PC-3 (cell line): ENCODE measurements at regions not wholly inside any gene's neighbourhood (a gene's known extent, or its start where the extent isn't known, plus 50 kb on each side); places are given as distances from the start of the nearest gene placed in this dataset.

Experiments used
- ATAC-seq: fragments of 200-7000 bp; cut with Tn5 transposase; 2 replicates; pipeline ENCODE4 v1.9.1; 2020; ENCODE audit warnings: mild to moderate bottlenecking, moderate library complexity
- BruUV-seq: library from RNA; stranded (reverse); fragments of 400-500 nt; replicated peaks from 2 replicates; lab custom pipeline; 2021; lab: Mats Ljungman, UMichigan
- CTCF ChIA-PET: fragments of 300-600 bp; sonication (Branson Sonifier 250); formaldehyde crosslinking; loops from one replicate; lab custom pipeline; 2022; ENCODE audit warnings: antibody characterized with exemption; lab: Charles Lee
- POLR2A ChIA-PET: fragments of 300-600 bp; sonication (Branson Sonifier 250); formaldehyde crosslinking; loops from one replicate; lab custom pipeline; 2022; ENCODE audit warnings: antibody characterized with exemption; ENCODE audit not compliant: unreplicated experiment; lab: Charles Lee
- DNase-seq: peaks from one replicate; pipeline ENCODE4 v3.0.0-alpha.2; 2015
- H2AFZ ChIP-seq: fragments of 300-600 bp; sonication (generic); 2 replicates; pipeline ENCODE4 v1.6.0; 2016; ENCODE audit warnings: antibody characterized with exemption, low read length
- H3F3A ChIP-seq: fragments of 300-600 bp; sonication (generic); one replicate; pipeline ENCODE4 v1.6.0; 2017; ENCODE audit warnings: antibody characterized with exemption, low read length, control low read depth, mild to moderate bottlenecking; ENCODE audit not compliant: unreplicated experiment
- H3K27ac ChIP-seq: fragments of 300-600 bp; sonication (generic); 2 replicates; pipeline ENCODE4 v1.5.1; 2016; ENCODE audit warnings: mild to moderate bottlenecking, low read length
- H3K27me3 ChIP-seq: fragments of 300-600 bp; sonication (generic); 2 replicates; pipeline ENCODE4 v1.6.1; 2016; ENCODE audit warnings: low read length, mixed read lengths
- H3K36me3 ChIP-seq: fragments of 300-600 bp; sonication (generic); 2 replicates; pipeline ENCODE4 v1.6.1; 2016; ENCODE audit warnings: low read depth, mixed run types, low read length, mixed read lengths
- H3K4me1 ChIP-seq: fragments of 300-600 bp; sonication (generic); 2 replicates; pipeline ENCODE4 v1.5.1; 2016; ENCODE audit warnings: low read length; ENCODE audit not compliant: insufficient read depth
- H3K4me2 ChIP-seq: fragments of 300-600 bp; sonication (generic); 2 replicates; pipeline ENCODE4 v1.6.0; 2016; ENCODE audit warnings: low read length
- H3K4me3 ChIP-seq: fragments of 300-600 bp; sonication (generic); 2 replicates; pipeline ENCODE4 v1.5.1; 2016; ENCODE audit warnings: mild to moderate bottlenecking, low read length, mixed read lengths
- H3K79me2 ChIP-seq: fragments of 300-600 bp; sonication (generic); 2 replicates; pipeline ENCODE4 v1.6.1; 2017; ENCODE audit warnings: low read length, mixed read lengths
- H3K9ac ChIP-seq: fragments of 300-600 bp; sonication (generic); 2 replicates; pipeline ENCODE4 v1.6.0; 2016; ENCODE audit warnings: mild to moderate bottlenecking, low read length
- H3K9me2 ChIP-seq: fragments of 300-600 bp; sonication (generic); replicated peaks from 2 replicates; pipeline ENCODE4 v1.6.1; 2016; ENCODE audit warnings: mixed run types, low read length, mixed read lengths
- H3K9me3 ChIP-seq: fragments of 300-600 bp; sonication (generic); 2 replicates; pipeline ENCODE4 v1.6.1; 2016; ENCODE audit warnings: low read length, mixed read lengths
- H4K20me1 ChIP-seq: fragments of 300-600 bp; sonication (generic); 2 replicates; pipeline ENCODE4 v1.6.1; 2016; ENCODE audit warnings: low read length, mixed read lengths
- EZH2 ChIP-seq: fragments of 300-600 bp; sonication (generic); IDR thresholded peaks from one replicate; pipeline ENCODE4 v1.6.1; 2017; ENCODE audit warnings: antibody characterized with exemption, mild to moderate bottlenecking, low read length; ENCODE audit not compliant: unreplicated experiment
- EZH2phosphoT487 ChIP-seq: fragments of 300-600 bp; sonication (generic); IDR thresholded peaks from 2 replicates; pipeline ENCODE4 v1.6.1; 2018; ENCODE audit warnings: mild to moderate bottlenecking, antibody characterized with exemption, low read length, borderline replicate concordance
- intact Hi-C: fragments of 100-400 bp; cut with micrococcal nuclease; formaldehyde crosslinking; loops from 2 replicates; pipeline ENCODE4 v1.9.0; 2023
- TF ChIP-seq, protein P1 (sequence below): fragments of 300-600 bp; sonication (generic); conservative IDR thresholded peaks from 2 replicates; pipeline ENCODE4 v1.5.1; 2017; ENCODE audit warnings: antibody characterized with exemption, low read depth, mild to moderate bottlenecking, low read length

DNA sequence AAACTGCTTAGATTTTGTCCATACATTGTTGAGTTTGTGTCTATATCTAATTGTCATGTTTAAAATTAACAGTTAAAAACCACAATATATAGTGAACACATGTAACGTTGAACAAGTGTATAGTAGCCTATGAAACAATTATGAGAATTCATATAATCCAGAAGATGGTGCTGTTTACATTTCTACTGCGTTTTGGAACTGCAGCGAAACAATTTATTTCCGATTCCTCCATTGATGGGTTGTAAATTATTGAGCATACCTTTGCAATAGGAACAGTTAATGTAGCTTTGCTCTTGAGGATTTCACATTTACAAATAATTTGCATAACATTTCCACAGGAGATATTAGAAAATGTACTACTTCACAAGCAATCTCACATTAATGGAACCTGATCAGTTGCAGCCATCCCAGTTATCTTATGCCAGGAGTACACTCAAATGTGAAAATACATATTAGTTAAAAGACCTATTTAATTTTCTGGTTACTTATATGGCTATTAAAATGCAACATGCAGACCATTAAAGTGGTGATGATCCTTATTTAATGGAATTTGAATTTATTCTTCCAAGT lies 411.8 kb downstream of the CDH10 start:
- H3K27me3 ChIP-seq = no peaks in the 10 kb centered on the region
- no peaks in the 10 kb centered on the region for H3K4me1 ChIP-seq
- H3K9me3 ChIP-seq = no peaks in the 10 kb centered on the region
- H3K4me3 ChIP-seq = no peak overlapping the region
- H3F3A ChIP-seq = no peaks in the 10 kb centered on the region
- POLR2A ChIA-PET = no interaction called here
- H3K4me2 ChIP-seq = no peak overlapping the region
- intact Hi-C loops = loop anchor here (1.0 to 5.0 kb wide), 3 partner anchors 214 to 409 kb away; no protein-coding TSS in a partner anchor
- CTCF ChIA-PET = no interaction called here
- H4K20me1 ChIP-seq = no peaks in the 10 kb centered on the region
- no peak for TF ChIP-seq EZH2
- TF ChIP-seq, protein P1, sequence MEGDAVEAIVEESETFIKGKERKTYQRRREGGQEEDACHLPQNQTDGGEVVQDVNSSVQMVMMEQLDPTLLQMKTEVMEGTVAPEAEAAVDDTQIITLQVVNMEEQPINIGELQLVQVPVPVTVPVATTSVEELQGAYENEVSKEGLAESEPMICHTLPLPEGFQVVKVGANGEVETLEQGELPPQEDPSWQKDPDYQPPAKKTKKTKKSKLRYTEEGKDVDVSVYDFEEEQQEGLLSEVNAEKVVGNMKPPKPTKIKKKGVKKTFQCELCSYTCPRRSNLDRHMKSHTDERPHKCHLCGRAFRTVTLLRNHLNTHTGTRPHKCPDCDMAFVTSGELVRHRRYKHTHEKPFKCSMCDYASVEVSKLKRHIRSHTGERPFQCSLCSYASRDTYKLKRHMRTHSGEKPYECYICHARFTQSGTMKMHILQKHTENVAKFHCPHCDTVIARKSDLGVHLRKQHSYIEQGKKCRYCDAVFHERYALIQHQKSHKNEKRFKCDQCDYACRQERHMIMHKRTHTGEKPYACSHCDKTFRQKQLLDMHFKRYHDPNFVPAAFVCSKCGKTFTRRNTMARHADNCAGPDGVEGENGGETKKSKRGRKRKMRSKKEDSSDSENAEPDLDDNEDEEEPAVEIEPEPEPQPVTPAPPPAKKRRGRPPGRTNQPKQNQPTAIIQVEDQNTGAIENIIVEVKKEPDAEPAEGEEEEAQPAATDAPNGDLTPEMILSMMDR = peak; percentile 72
- H3K79me2 ChIP-seq = no peaks in the 10 kb centered on the region
- no peak overlapping the region for H3K27ac ChIP-seq
- no peak; the same call in 1 of the 2 replicates for ATAC-seq
- H3K9ac ChIP-seq = no peak overlapping the region
- no peaks in the 10 kb centered on the region for H3K9me2 ChIP-seq
- DNase-seq = peak; percentile 39
- H3K36me3 ChIP-seq = no peaks in the 10 kb centered on the region
- no TSS peak for BruUV-seq
- H2AFZ ChIP-seq = no peak overlapping the region

DNA sequence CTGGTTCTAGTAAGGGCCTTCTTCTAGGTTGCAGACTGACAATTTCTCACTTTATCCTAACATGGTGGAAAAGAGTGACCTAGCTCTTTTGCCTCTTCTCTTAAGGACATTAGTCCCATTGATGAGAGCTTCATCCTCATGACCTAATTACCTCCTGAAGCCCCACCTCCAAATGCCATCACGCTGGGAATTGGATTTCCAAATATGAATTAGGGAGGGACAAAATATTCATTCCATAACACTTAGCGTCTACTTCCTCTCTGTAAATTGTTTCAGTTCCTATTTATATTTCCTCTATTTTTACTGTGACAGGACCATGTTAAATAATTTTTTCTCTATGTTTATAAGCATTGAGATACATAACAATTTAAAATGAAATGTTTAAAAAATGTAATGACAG lies 408.8 kb downstream of the CDH10 start:
- ChIA-PET POLR2A (no interaction called here), CTCF (no interaction called here)
- BruUV-seq = no TSS peak
- Histone ChIP-seq H3K4me1 (no peaks in the 10 kb centered on the region), H3F3A (no peaks in the 10 kb centered on the region), H3K9ac (no peak overlapping the region), H3K4me2 (no peak overlapping the region), H2AFZ (no peak overlapping the region), H3K79me2 (no peaks in the 10 kb centered on the region), H3K27ac (no peak overlapping the region), H3K9me2 (no peaks in the 10 kb centered on the region), H3K9me3 (no peaks in the 10 kb centered on the region), H3K36me3 (no peaks in the 10 kb centered on the region), H4K20me1 (no peaks in the 10 kb centered on the region), H3K27me3 (no peaks in the 10 kb centered on the region), H3K4me3 (no peak overlapping the region)
- intact Hi-C loops = no loop called here
- DNase-seq (no peak), ATAC-seq (no peak)
- TF ChIP-seq EZH2phosphoT487 = no peak
- no peak for TF ChIP-seq EZH2
- TF ChIP-seq, protein P1 = no peak

DNA sequence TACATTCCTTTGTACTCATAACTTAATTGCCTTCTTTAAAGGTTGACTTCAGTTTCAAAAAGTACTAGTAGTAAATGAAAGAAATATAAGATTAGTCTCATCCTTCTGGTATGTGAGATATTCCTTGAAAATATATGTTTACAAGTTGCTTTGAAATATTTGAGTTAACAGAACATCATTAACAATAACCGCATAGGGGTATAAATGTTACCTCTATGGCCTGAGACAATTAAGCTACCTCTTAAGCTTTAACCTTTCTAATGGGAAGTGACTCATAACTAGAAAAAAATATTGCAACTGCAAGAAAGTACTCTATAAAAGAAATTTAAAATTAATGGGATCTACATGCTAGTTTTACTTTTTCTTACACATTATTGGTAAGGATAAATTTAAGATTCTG lies 399.0 kb downstream of the CDH10 start:
- Histone ChIP-seq H3K79me2 (no peaks in the 10 kb centered on the region), H3K36me3 (no peaks in the 10 kb centered on the region), H4K20me1 (no peaks in the 10 kb centered on the region), H2AFZ (no peak overlapping the region), H3K4me1 (peaks cover 19% of the 10 kb centered on the region), H3F3A (no peaks in the 10 kb centered on the region), H3K9ac (no peak overlapping the region), H3K4me3 (no peak overlapping the region), H3K4me2 (0 out of 2 replicates have a peak overlapping the region, but pooled peaks have one; percentile 2), H3K9me2 (no peaks in the 10 kb centered on the region), H3K9me3 (no peaks in the 10 kb centered on the region), H3K27ac (no peak overlapping the region), H3K27me3 (no peaks in the 10 kb centered on the region)
- TF ChIP-seq EZH2phosphoT487 (no peak), EZH2 (no peak)
- TF ChIP-seq, protein P1 = no peak
- no TSS peak for BruUV-seq
- POLR2A ChIA-PET = no interaction called here
- ATAC-seq = peak; percentile 87
- CTCF ChIA-PET = no interaction called here
- peak; percentile 53 for DNase-seq
- intact Hi-C loops = loop anchor here (1.0 to 5.0 kb wide), 3 partner anchors 19 to 396 kb away; partner anchors contain the start of gene CDH10
